ENCODE measurements at regions not wholly inside any gene's neighbourhood (a gene's known extent, or its start where the extent isn't known, plus 50 kb on each side); places are given as distances from the start of the nearest gene placed in this dataset.

GRCh38 chr1:240008298-240008697, 83.4 kb upstream of the FMN2 start:
- no peaks in the 10 kb centered on the region for H3K27me3 ChIP-seq (ENCODE audit: control insufficient read depth, insufficient read depth, low read length, poor library complexity, severe bottlenecking)
- H3K4me1 ChIP-seq (ENCODE audit: control insufficient read depth, insufficient read depth, low read length) = no peaks in the 10 kb centered on the region
- H3K9me3 ChIP-seq (ENCODE audit: control insufficient read depth, low read length) = no peaks in the 10 kb centered on the region
- 87 to 93% methylated on average over 3 to 5 of the region's 5 CpGs for WGBS, 2 experiments
- H3K27ac ChIP-seq (ENCODE audit: insufficient read depth, low read depth, low read length, poor library complexity, severe bottlenecking) = no peak overlapping the region
- no peak overlapping the region for H3K4me3 ChIP-seq (ENCODE audit: insufficient read depth, low read depth, low read length)
- no peaks in the 10 kb centered on the region for H3K36me3 ChIP-seq (ENCODE audit: control insufficient read depth, insufficient read depth, low read length)

GRCh38 chr1:240014051-240014450, 77.6 kb upstream of the FMN2 start:
- Histone ChIP-seq H3K27ac (ENCODE audit: insufficient read depth, low read depth, low read length, poor library complexity, severe bottlenecking) (no peak overlapping the region), H3K27me3 (ENCODE audit: control insufficient read depth, insufficient read depth, low read length, poor library complexity, severe bottlenecking) (no peaks in the 10 kb centered on the region), H3K4me3 (ENCODE audit: insufficient read depth, low read depth, low read length) (no peak overlapping the region), H3K4me1 (ENCODE audit: control insufficient read depth, insufficient read depth, low read length) (no peaks in the 10 kb centered on the region), H3K36me3 (ENCODE audit: control insufficient read depth, insufficient read depth, low read length) (no peaks in the 10 kb centered on the region), H3K9me3 (ENCODE audit: control insufficient read depth, low read length) (no peaks in the 10 kb centered on the region)
- WGBS, 2 experiments = 96 to 97% methylated on average over 4 to 5 of the region's 5 CpGs

GRCh38 chr1:240018617-240019016, 73.1 kb upstream of the FMN2 start:
- Histone ChIP-seq H3K27me3 (ENCODE audit: control insufficient read depth, insufficient read depth, low read length, poor library complexity, severe bottlenecking) (no peaks in the 10 kb centered on the region), H3K4me3 (ENCODE audit: insufficient read depth, low read depth, low read length) (no peak overlapping the region), H3K9me3 (ENCODE audit: control insufficient read depth, low read length) (no peaks in the 10 kb centered on the region), H3K27ac (ENCODE audit: insufficient read depth, low read depth, low read length, poor library complexity, severe bottlenecking) (no peak overlapping the region), H3K36me3 (ENCODE audit: control insufficient read depth, insufficient read depth, low read length) (no peaks in the 10 kb centered on the region), H3K4me1 (ENCODE audit: control insufficient read depth, insufficient read depth, low read length) (no peaks in the 10 kb centered on the region)
- WGBS, 2 experiments = 83 to 100% methylated on average over 1 of the region's 1 CpG

- no peak overlapping the region for H3K4me3 ChIP-seq (ENCODE audit: insufficient read depth, low read depth, low read length)
- no peaks in the 10 kb centered on the region for H3K9me3 ChIP-seq (ENCODE audit: control insufficient read depth, low read length)
- H3K27me3 ChIP-seq (ENCODE audit: control insufficient read depth, insufficient read depth, low read length, poor library complexity, severe bottlenecking) = no peaks in the 10 kb centered on the region
- no peaks in the 10 kb centered on the region for H3K4me1 ChIP-seq (ENCODE audit: control insufficient read depth, insufficient read depth, low read length)
- no peaks in the 10 kb centered on the region for H3K36me3 ChIP-seq (ENCODE audit: control insufficient read depth, insufficient read depth, low read length)
- no peak overlapping the region for H3K27ac ChIP-seq (ENCODE audit: insufficient read depth, low read depth, low read length, poor library complexity, severe bottlenecking)
These were observed 72.2 kb upstream of the FMN2 start for GRCh38 chr1:240019524-240019923.

- no peak overlapping the region for H3K27ac ChIP-seq (ENCODE audit: insufficient read depth, low read depth, low read length, poor library complexity, severe bottlenecking)
- WGBS, 2 experiments = 98% methylated on average over 3 of the region's 3 CpGs; no CpG with 5 or more reads in 1 of the 2 experiments
- H3K4me3 ChIP-seq (ENCODE audit: insufficient read depth, low read depth, low read length) = no peak overlapping the region
These were observed 70.8 kb upstream of the FMN2 start for GRCh38 chr1:240020871-240021270.

GRCh38 chr1:240021709-240022108, 70.0 kb upstream of the FMN2 start:
- WGBS, 2 experiments = 69 to 82% methylated on average over 3 of the region's 3 CpGs
- no peaks in the 10 kb centered on the region for H3K36me3 ChIP-seq (ENCODE audit: control insufficient read depth, insufficient read depth, low read length)

More at GRCh38 chr1:240020871-240021270, 70.8 kb upstream of the FMN2 start:
- Histone ChIP-seq H3K4me1 (ENCODE audit: control insufficient read depth, insufficient read depth, low read length) (no peaks in the 10 kb centered on the region), H3K36me3 (ENCODE audit: control insufficient read depth, insufficient read depth, low read length) (no peaks in the 10 kb centered on the region), H3K9me3 (ENCODE audit: control insufficient read depth, low read length) (no peaks in the 10 kb centered on the region), H3K27me3 (ENCODE audit: control insufficient read depth, insufficient read depth, low read length, poor library complexity, severe bottlenecking) (no peaks in the 10 kb centered on the region)

GRCh38 chr1:240027059-240027462, 64.6 kb upstream of the FMN2 start:
- Histone ChIP-seq H3K27ac (ENCODE audit: insufficient read depth, low read depth, low read length, poor library complexity, severe bottlenecking) (no peak overlapping the region), H3K9me3 (ENCODE audit: control insufficient read depth, low read length) (no peaks in the 10 kb centered on the region), H3K27me3 (ENCODE audit: control insufficient read depth, insufficient read depth, low read length, poor library complexity, severe bottlenecking) (no peaks in the 10 kb centered on the region), H3K4me3 (ENCODE audit: insufficient read depth, low read depth, low read length) (no peak overlapping the region), H3K4me1 (ENCODE audit: control insufficient read depth, insufficient read depth, low read length) (no peaks in the 10 kb centered on the region), H3K36me3 (ENCODE audit: control insufficient read depth, insufficient read depth, low read length) (no peaks in the 10 kb centered on the region)
- 20 to 31% methylated on average over 5 of the region's 5 CpGs for WGBS, 2 experiments

More at GRCh38 chr1:240021709-240022108, 70.0 kb upstream of the FMN2 start:
- H3K4me3 ChIP-seq (ENCODE audit: insufficient read depth, low read depth, low read length) = no peak overlapping the region
- no peak overlapping the region for H3K27ac ChIP-seq (ENCODE audit: insufficient read depth, low read depth, low read length, poor library complexity, severe bottlenecking)
- no peaks in the 10 kb centered on the region for H3K9me3 ChIP-seq (ENCODE audit: control insufficient read depth, low read length)
- no peaks in the 10 kb centered on the region for H3K27me3 ChIP-seq (ENCODE audit: control insufficient read depth, insufficient read depth, low read length, poor library complexity, severe bottlenecking)
- H3K4me1 ChIP-seq (ENCODE audit: control insufficient read depth, insufficient read depth, low read length) = no peaks in the 10 kb centered on the region

- Histone ChIP-seq H3K4me1 (ENCODE audit: control insufficient read depth, insufficient read depth, low read length) (no peaks in the 10 kb centered on the region), H3K9me3 (ENCODE audit: control insufficient read depth, low read length) (no peaks in the 10 kb centered on the region), H3K36me3 (ENCODE audit: control insufficient read depth, insufficient read depth, low read length) (no peaks in the 10 kb centered on the region), H3K27me3 (ENCODE audit: control insufficient read depth, insufficient read depth, low read length, poor library complexity, severe bottlenecking) (no peaks in the 10 kb centered on the region), H3K27ac (ENCODE audit: insufficient read depth, low read depth, low read length, poor library complexity, severe bottlenecking) (no peak overlapping the region), H3K4me3 (ENCODE audit: insufficient read depth, low read depth, low read length) (no peak overlapping the region)
- WGBS, 2 experiments = 94 to 100% methylated on average over 2 to 3 of the region's 3 CpGs
These were observed 62.3 kb upstream of the FMN2 start for GRCh38 chr1:240029418-240029817.

GRCh38 chr1:240030236-240030635, 61.4 kb upstream of the FMN2 start:
- no peak overlapping the region for H3K27ac ChIP-seq (ENCODE audit: insufficient read depth, low read depth, low read length, poor library complexity, severe bottlenecking)
- no peaks in the 10 kb centered on the region for H3K9me3 ChIP-seq (ENCODE audit: control insufficient read depth, low read length)
- H3K4me3 ChIP-seq (ENCODE audit: insufficient read depth, low read depth, low read length) = no peak overlapping the region
- no peaks in the 10 kb centered on the region for H3K4me1 ChIP-seq (ENCODE audit: control insufficient read depth, insufficient read depth, low read length)
- WGBS, 2 experiments = 91 to 92% methylated on average over 5 of the region's 5 CpGs
- no peaks in the 10 kb centered on the region for H3K36me3 ChIP-seq (ENCODE audit: control insufficient read depth, insufficient read depth, low read length)
- no peaks in the 10 kb centered on the region for H3K27me3 ChIP-seq (ENCODE audit: control insufficient read depth, insufficient read depth, low read length, poor library complexity, severe bottlenecking)

GRCh38 chr1:240031009-240031408, 60.7 kb upstream of the FMN2 start:
- Histone ChIP-seq H3K27me3 (ENCODE audit: control insufficient read depth, insufficient read depth, low read length, poor library complexity, severe bottlenecking) (no peaks in the 10 kb centered on the region), H3K4me3 (ENCODE audit: insufficient read depth, low read depth, low read length) (no peak overlapping the region), H3K27ac (ENCODE audit: insufficient read depth, low read depth, low read length, poor library complexity, severe bottlenecking) (no peak overlapping the region), H3K36me3 (ENCODE audit: control insufficient read depth, insufficient read depth, low read length) (no peaks in the 10 kb centered on the region), H3K4me1 (ENCODE audit: control insufficient read depth, insufficient read depth, low read length) (no peaks in the 10 kb centered on the region), H3K9me3 (ENCODE audit: control insufficient read depth, low read length) (no peaks in the 10 kb centered on the region)
- 90 to 91% methylated on average over 5 of the region's 5 CpGs for WGBS, 2 experiments

GRCh38 chr1:240031414-240031813, 60.3 kb upstream of the FMN2 start:
- no peaks in the 10 kb centered on the region for H3K36me3 ChIP-seq (ENCODE audit: control insufficient read depth, insufficient read depth, low read length)
- no peaks in the 10 kb centered on the region for H3K27me3 ChIP-seq (ENCODE audit: control insufficient read depth, insufficient read depth, low read length, poor library complexity, severe bottlenecking)
- H3K4me1 ChIP-seq (ENCODE audit: control insufficient read depth, insufficient read depth, low read length) = no peaks in the 10 kb centered on the region
- H3K9me3 ChIP-seq (ENCODE audit: control insufficient read depth, low read length) = no peaks in the 10 kb centered on the region
- no peak overlapping the region for H3K27ac ChIP-seq (ENCODE audit: insufficient read depth, low read depth, low read length, poor library complexity, severe bottlenecking)
- WGBS, 2 experiments = 92 to 93% methylated on average over 3 of the region's 3 CpGs
- H3K4me3 ChIP-seq (ENCODE audit: insufficient read depth, low read depth, low read length) = no peak overlapping the region
